Right atrium auricular region (tissue), 2 donors: ENCODE measurements at regions not wholly inside any gene's neighbourhood (a gene's known extent, or its start where the extent isn't known, plus 50 kb on each side); places are given as distances from the start of the nearest gene placed in this dataset.

Experiments used
- DNase-seq: peaks from one replicate; pipeline ENCODE4 v3.0.0-alpha.2; 2019; ENCODE audit warnings: low spot score
- H3K27ac ChIP-seq, 2 donors: fragments of 200-600 bp; sonication (generic); 1 replicate in 1 of 2; 2 replicates in 1 of 2; pipeline ENCODE4 v1.5.1; 2016 to 2019
- H3K27me3 ChIP-seq, 2 donors: fragments of 200-600 bp; sonication (generic); one replicate each; pipeline versions ENCODE4 v1.5.1 to v1.6.0; 2017 to 2019
- H3K36me3 ChIP-seq: fragments of 200-600 bp; sonication (generic); one replicate; pipeline ENCODE4 v1.5.1; 2016
- H3K4me1 ChIP-seq, 2 donors: fragments of 200-600 bp; sonication (generic); one replicate each; pipeline versions ENCODE4 v1.5.1 to v1.6.0; 2017 to 2019
- H3K4me3 ChIP-seq, 2 donors: fragments of 200-600 bp; sonication (generic); 1 replicate in 1 of 2; 2 replicates in 1 of 2; pipeline ENCODE4 v1.5.1; 2017 to 2019; ENCODE audit warnings: mild to moderate bottlenecking in 1 of 2, moderate library complexity in 1 of 2
- H3K9me3 ChIP-seq, 2 donors: fragments of 200-600 bp; sonication (generic); one replicate each; pipeline ENCODE4 v1.5.1; 2019
- TF ChIP-seq, protein P1 (sequence below), 2 donors: fragments of 200-600 bp; sonication (generic); IDR thresholded peaks; one replicate each; pipeline ENCODE4 v1.5.1; 2019; ENCODE audit warnings: antibody characterized with exemption in 2 of 2

DNA sequence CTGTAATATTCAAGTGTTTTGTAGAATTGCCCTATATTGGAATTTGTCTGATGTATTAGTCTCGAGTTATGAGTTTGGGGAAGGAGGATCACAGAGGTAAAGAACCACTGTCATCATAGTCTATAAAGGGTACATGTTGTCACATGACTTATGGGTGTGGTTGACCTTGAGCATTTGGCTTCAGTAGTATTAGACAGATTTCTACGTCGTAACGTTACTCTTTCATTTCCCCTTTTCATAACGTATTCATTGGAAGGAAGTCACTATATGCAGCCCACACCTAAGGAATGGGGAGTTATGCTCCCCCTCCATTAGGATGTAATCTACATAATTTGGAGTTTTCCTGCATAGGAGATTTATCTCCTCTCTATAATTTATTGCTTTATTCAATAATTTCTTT is 110.1 kb upstream of the VAV3 start:
- H3K4me3 ChIP-seq = no peak overlapping the region
- no peaks in the 10 kb centered on the region for H3K27me3 ChIP-seq
- no peaks in the 10 kb centered on the region for H3K4me1 ChIP-seq
- no peaks in the 10 kb centered on the region for H3K9me3 ChIP-seq
- no peak overlapping the region for H3K27ac ChIP-seq
- H3K36me3 ChIP-seq = no peaks in the 10 kb centered on the region
- no peak for DNase-seq
- TF ChIP-seq, protein P1, sequence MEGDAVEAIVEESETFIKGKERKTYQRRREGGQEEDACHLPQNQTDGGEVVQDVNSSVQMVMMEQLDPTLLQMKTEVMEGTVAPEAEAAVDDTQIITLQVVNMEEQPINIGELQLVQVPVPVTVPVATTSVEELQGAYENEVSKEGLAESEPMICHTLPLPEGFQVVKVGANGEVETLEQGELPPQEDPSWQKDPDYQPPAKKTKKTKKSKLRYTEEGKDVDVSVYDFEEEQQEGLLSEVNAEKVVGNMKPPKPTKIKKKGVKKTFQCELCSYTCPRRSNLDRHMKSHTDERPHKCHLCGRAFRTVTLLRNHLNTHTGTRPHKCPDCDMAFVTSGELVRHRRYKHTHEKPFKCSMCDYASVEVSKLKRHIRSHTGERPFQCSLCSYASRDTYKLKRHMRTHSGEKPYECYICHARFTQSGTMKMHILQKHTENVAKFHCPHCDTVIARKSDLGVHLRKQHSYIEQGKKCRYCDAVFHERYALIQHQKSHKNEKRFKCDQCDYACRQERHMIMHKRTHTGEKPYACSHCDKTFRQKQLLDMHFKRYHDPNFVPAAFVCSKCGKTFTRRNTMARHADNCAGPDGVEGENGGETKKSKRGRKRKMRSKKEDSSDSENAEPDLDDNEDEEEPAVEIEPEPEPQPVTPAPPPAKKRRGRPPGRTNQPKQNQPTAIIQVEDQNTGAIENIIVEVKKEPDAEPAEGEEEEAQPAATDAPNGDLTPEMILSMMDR (IDR thresholded peaks at IDR 0.05) = no peak

DNA sequence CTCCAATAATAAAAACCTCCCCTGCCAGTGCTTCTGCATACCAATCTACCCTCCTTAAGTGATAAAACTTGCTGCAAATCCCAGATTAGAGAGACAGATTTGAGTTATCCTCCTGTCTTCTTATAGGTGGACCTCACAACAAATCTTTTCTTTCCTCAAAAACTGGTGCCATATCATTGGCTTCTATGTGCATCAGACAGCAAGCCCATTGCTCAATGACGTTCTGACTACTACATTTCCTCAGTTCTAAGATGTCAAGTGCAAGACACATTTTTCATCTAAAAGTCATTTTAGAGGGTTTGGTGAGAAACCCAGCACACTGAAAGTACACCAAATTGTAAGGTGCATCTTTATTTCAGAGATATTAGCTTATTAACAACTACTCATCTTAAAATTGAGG is 107.8 kb upstream of the VAV3 start:
- Histone ChIP-seq H3K36me3 (no peaks in the 10 kb centered on the region), H3K27me3 (no peaks in the 10 kb centered on the region), H3K4me1 (no peaks in the 10 kb centered on the region), H3K9me3 (no peaks in the 10 kb centered on the region), H3K27ac (no peak overlapping the region), H3K4me3 (no peak overlapping the region)
- no peak for DNase-seq
- TF ChIP-seq, protein P1 (IDR thresholded peaks at IDR 0.05) = no peak

DNA sequence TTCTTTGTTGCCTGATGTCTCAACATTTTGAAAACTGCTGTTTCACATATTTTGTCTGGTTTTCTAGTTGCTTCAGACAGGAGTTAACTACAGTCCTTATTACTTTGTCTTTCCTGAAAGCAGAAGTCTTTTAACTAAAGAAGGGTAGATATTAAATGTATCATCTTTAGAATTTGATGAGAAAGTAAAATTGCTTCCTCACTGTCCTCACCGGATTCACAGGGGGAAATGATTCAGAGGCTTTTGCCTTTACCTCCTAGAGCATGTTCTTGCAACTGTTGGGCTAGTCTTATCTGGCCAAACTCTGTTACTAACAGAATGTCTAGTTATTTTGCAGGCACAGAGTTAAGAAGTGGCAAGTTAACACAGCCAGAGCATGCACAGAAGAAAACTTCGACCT is 107.2 kb upstream of the VAV3 start:
- TF ChIP-seq, protein P1 (IDR thresholded peaks at IDR 0.05) = no peak
- no peak overlapping the region for H3K27ac ChIP-seq
- H3K27me3 ChIP-seq = no peaks in the 10 kb centered on the region
- H3K9me3 ChIP-seq = no peaks in the 10 kb centered on the region
- H3K4me3 ChIP-seq = no peak overlapping the region
- no peaks in the 10 kb centered on the region for H3K4me1 ChIP-seq
- no peak for DNase-seq
- H3K36me3 ChIP-seq = no peaks in the 10 kb centered on the region

DNA sequence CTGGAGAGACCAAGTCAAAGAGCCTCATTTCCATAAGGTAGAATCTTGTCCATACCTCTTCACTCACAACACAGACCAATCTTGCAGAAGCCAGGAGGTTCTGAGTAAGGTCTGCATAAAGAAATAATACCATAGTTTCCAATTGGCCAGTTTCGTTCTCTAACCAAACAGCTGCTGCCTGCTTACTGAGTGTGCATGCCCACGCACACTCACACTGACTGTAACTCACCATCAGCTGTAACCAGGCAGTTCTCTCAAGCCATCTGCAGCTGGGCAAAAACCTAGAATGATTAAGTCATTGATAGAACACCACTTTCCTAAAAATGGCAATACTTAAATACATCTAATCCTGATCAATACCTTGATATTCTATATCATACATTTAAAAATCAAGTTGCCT is 106.6 kb upstream of the VAV3 start:
- Histone ChIP-seq H3K36me3 (no peaks in the 10 kb centered on the region), H3K27ac (no peak overlapping the region), H3K4me1 (no peaks in the 10 kb centered on the region), H3K27me3 (no peaks in the 10 kb centered on the region), H3K4me3 (no peak overlapping the region), H3K9me3 (no peaks in the 10 kb centered on the region)
- TF ChIP-seq, protein P1 (IDR thresholded peaks at IDR 0.05) = no peak
- DNase-seq = no peak

DNA sequence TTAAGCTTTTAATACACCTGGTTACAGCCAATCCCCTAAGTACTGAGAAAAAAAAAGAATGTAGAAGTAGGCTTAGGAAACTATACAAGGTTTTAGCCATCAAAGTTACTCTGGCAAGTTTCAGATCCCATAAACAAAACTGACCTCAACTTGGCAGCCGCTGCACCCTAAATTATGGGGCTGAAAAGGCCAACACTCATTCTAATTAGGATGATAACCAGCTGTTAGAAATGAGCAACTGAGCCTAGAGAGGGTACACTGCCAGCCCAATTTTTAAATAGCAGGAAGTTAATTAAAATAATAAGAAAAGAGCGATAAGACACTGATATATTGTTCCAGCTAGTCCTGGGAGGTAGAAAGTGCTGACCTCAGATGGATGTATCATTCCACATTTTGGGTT is 105.7 kb upstream of the VAV3 start:
- TF ChIP-seq, protein P1 (IDR thresholded peaks at IDR 0.05) = no peak
- no peak for DNase-seq
- Histone ChIP-seq H3K9me3 (no peaks in the 10 kb centered on the region), H3K27me3 (no peaks in the 10 kb centered on the region), H3K4me1 (no peaks in the 10 kb centered on the region), H3K36me3 (no peaks in the 10 kb centered on the region), H3K27ac (no peak overlapping the region), H3K4me3 (no peak overlapping the region)

DNA sequence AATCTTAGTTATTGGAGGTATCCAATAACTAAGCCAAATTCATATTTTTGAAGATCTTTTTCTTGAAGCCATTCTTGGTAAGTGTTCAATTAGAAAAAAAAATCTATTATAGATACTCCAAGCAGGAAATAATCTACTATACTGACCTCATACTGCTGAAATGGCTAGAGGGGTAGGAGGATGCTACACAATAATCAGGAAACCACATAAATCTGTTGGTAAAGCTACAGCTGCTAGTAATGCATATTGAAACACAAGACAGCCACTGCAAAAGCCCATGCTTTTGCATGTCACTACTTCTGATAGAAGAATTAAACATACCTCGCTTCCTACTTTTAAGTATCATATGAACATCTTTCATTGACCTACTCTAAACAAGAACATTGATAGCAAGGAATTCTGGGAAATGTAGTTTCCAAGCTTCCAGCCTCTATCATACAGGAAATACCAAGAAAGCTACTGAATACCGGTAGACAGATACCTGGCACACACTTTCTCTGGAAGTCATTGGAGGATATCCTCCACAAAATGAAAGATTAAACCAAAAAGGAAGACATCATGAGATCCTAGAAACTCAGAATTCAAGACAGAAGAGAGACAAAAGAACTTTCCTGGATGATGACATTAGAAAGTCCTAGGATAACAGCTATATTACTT is 103.0 kb upstream of the VAV3 start:
- TF ChIP-seq, protein P1 (IDR thresholded peaks at IDR 0.05) = no peak
- peaks cover 0 to 1% of the 10 kb centered on the region in 2 donors for H3K9me3 ChIP-seq

More for the DNA sequence above, 103.0 kb upstream of the VAV3 start:
- no peak overlapping the region for H3K4me3 ChIP-seq
- H3K27ac ChIP-seq = no peak overlapping the region
- H3K36me3 ChIP-seq = no peaks in the 10 kb centered on the region
- no peaks in the 10 kb centered on the region for H3K27me3 ChIP-seq
- no peak for DNase-seq
- H3K4me1 ChIP-seq = no peaks in the 10 kb centered on the region
